GM18867 (cell line): ENCODE measurements at regions not wholly inside any gene's neighbourhood (a gene's known extent, or its start where the extent isn't known, plus 50 kb on each side); places are given as distances from the start of the nearest gene placed in this dataset.

Experiments used
- ATAC-seq: cut with Tn5 transposase; IDR thresholded peaks from one replicate; pipeline ENCODE4 v1.9.1; 2021; ENCODE audit warnings: mild to moderate bottlenecking, moderate library complexity; ENCODE audit not compliant: unreplicated experiment

- no peak for ATAC-seq
Observed at GRCh38 chr2:181828122-181828705, 63.3 kb upstream of the ITPRID2 start.

GRCh38 chr2:181829230-181829629 is 62.3 kb upstream of the ITPRID2 start:
- ATAC-seq: no peak

- no peak for ATAC-seq
Observed at GRCh38 chr2:181832015-181832414, 59.5 kb upstream of the ITPRID2 start.

DNA sequence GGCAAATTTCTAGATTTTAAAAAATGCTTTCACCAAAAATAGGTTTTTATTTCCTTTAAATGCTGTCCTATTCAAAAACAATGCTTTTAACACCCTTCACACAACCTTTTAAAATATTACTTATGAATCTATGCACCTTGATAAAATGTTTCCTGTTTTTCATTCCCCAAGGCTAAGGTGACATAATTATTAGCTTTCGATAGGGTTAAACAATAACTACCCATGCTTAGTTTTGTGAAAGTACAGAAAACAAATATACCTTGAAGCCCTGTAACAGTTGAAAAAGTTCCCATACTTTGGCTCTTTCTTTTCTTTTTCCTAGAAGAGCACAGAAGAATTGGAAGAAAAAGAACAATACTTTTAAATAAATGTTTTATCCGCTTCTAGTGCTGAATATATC is 54.9 kb upstream of the ITPRID2 start:
- ATAC-seq: peak; percentile 60

DNA sequence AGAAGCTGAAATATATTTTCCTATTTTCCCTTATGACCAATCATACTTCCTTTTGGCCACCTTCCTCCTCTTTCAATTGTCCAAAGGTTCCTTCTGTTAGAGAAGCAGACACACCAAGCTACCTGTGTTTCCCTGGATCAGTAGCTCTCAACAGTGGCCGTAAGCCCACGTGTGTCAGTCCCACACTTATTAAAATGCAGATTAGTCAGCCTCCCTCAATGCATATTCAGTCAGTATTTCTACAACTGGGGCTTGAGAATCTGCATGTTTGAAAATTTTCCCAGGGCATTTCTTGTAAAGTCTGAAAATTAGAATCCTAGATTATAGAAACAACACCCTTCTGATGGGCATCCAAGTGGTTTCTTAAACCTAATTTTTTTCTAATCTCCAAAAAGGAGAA is 54.0 kb upstream of the ITPRID2 start:
- ATAC-seq: no peak

- no peak for ATAC-seq
Observed at GRCh38 chr2:181839811-181840210, 51.7 kb upstream of the ITPRID2 start.

GRCh38 chr2:181841079-181841478 is 50.5 kb upstream of the ITPRID2 start:
- no peak for ATAC-seq
